Nephron progenitor cell (in vitro differentiated cells): ENCODE measurements at regions not wholly inside any gene's neighbourhood (a gene's known extent, or its start where the extent isn't known, plus 50 kb on each side); places are given as distances from the start of the nearest gene placed in this dataset.

ENCODE experiments used
- DNase-seq: peaks from one replicate; pipeline ENCODE4 v3.0.0; 2021
- H3K27ac Mint-ChIP-seq: 2 replicates; pipeline ENCODE4 v1.8.0; 2021; ENCODE audit warnings: mild to moderate bottlenecking, moderate library complexity, mixed read lengths
- H3K27me3 Mint-ChIP-seq: 2 replicates; pipeline ENCODE4 v1.8.0; 2021; ENCODE audit warnings: mild to moderate bottlenecking, low read depth, mixed read lengths; ENCODE audit not compliant: poor library complexity
- H3K36me3 Mint-ChIP-seq: 2 replicates; pipeline ENCODE4 v1.8.0; 2021; ENCODE audit warnings: low read depth, mixed read lengths
- H3K4me1 Mint-ChIP-seq: 2 replicates; pipeline ENCODE4 v1.8.0; 2021; ENCODE audit warnings: mixed read lengths
- H3K4me3 Mint-ChIP-seq: 2 replicates; pipeline ENCODE4 v1.8.0; 2021; ENCODE audit warnings: mild to moderate bottlenecking, moderate library complexity, mixed read lengths
- H3K9me3 Mint-ChIP-seq: 2 replicates; pipeline ENCODE4 v1.8.0; 2021; ENCODE audit warnings: mild to moderate bottlenecking, moderate library complexity, mixed read lengths
- CTCF ChIP-seq: fragments of 200-600 bp; sonication (generic); IDR thresholded peaks from 2 replicates; pipeline ENCODE4 v1.5.0; 2021; ENCODE audit warnings: antibody characterized with exemption

GRCh38 chr4:130043732-130044160, 947.8 kb downstream of the C4orf33 start:
- H3K27ac Mint-ChIP-seq, result no peak overlapping the region
- no peak for DNase-seq
- no peak for TF ChIP-seq CTCF
- H3K9me3 Mint-ChIP-seq, result peaks cover 2% of the 10 kb centered on the region
- H3K27me3 Mint-ChIP-seq, result peaks cover 3% of the 10 kb centered on the region
- H3K4me1 Mint-ChIP-seq, result peaks cover 5% of the 10 kb centered on the region
- H3K4me3 Mint-ChIP-seq, result no peak overlapping the region
- H3K36me3 Mint-ChIP-seq, result no peaks in the 10 kb centered on the region

DNA sequence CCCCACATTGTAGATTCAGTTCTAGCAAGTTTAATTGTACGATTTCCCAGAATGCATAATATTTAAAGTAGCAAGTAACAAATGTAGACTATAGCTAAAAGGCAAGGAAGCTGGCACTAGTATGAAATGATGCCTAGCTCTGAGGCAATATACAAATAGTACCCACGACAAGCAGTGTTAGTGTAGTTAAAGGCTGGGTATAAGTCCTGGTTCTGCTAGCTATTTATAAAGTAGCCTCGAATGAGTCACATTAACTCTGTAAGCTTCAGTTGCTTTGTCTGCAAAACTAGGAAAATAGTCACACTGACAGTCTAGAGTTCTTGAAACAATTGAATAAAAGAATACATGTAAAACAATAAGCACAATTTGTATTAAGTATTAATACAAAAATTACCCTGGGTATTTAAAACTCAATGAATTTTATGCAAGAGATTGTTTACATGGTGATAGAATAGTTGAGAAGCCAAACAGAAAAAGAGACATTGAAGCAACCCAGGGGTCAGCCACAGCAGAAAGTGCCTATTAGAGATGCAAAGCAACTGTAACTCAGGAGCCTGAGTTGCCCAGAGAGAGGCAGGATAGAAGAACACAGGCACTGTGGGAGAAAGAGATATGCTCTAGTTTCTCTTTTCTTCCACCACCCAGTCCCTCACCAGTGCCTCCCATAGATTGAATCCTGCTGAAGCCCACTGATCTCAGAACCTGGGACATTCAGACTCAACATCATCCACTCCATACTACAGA, 949.0 kb downstream of the C4orf33 start:
- TF ChIP-seq CTCF, result no peak
- no peaks in the 10 kb centered on the region for H3K27me3 Mint-ChIP-seq
- H3K27ac Mint-ChIP-seq, result no peak overlapping the region
- no peaks in the 10 kb centered on the region for H3K36me3 Mint-ChIP-seq
- no peak for DNase-seq
- H3K4me1 Mint-ChIP-seq, result peaks cover 5% of the 10 kb centered on the region
- no peak overlapping the region for H3K4me3 Mint-ChIP-seq
- peaks cover 5% of the 10 kb centered on the region for H3K9me3 Mint-ChIP-seq

- peaks cover 3% of the 10 kb centered on the region for H3K27me3 Mint-ChIP-seq
- H3K27ac Mint-ChIP-seq, result no peak overlapping the region
- DNase-seq, result no peak
- H3K36me3 Mint-ChIP-seq, result no peaks in the 10 kb centered on the region
- H3K9me3 Mint-ChIP-seq, result peaks cover 18% of the 10 kb centered on the region
- H3K4me1 Mint-ChIP-seq, result no peaks in the 10 kb centered on the region
- no peak for TF ChIP-seq CTCF
- H3K4me3 Mint-ChIP-seq, result no peak overlapping the region
Observed at GRCh38 chr4:130053723-130054122, 957.8 kb downstream of the C4orf33 start.

DNA sequence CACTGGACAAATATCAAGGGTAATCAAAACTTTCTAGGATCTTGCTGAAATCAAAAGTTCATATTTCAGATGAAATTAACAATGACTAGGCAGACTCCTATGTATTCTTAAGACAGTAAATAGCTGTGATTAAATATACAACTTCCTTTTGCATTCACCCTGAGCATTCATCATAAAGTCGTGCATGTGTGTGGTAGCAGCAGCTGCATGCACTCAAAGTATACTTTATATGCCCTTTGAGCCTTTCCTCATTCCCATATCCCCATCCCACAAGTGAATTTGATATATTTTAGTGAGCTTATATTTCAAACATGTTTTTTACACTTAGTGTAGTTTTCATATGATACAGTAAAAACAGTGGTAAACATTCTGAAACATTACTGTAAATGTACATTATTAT, 959.0 kb downstream of the C4orf33 start:
- H3K27me3 Mint-ChIP-seq, result peaks cover 3% of the 10 kb centered on the region
- H3K36me3 Mint-ChIP-seq, result no peaks in the 10 kb centered on the region
- DNase-seq, result no peak
- H3K27ac Mint-ChIP-seq, result no peak overlapping the region
- H3K4me3 Mint-ChIP-seq, result no peak overlapping the region
- no peaks in the 10 kb centered on the region for H3K4me1 Mint-ChIP-seq
- H3K9me3 Mint-ChIP-seq, result peaks cover 16% of the 10 kb centered on the region
- TF ChIP-seq CTCF, result no peak

GRCh38 chr4:130056286-130056685, 960.3 kb downstream of the C4orf33 start:
- Mint-ChIP-seq H3K36me3 (no peaks in the 10 kb centered on the region), H3K27ac (no peak overlapping the region), H3K4me1 (no peaks in the 10 kb centered on the region), H3K9me3 (peaks cover 12% of the 10 kb centered on the region), H3K27me3 (peaks cover 3% of the 10 kb centered on the region), H3K4me3 (no peak overlapping the region)
- no peak for TF ChIP-seq CTCF
- DNase-seq, result no peak

GRCh38 chr4:130064471-130064870, 968.5 kb downstream of the C4orf33 start:
- no peak for DNase-seq
- no peak for TF ChIP-seq CTCF
- Mint-ChIP-seq H3K27ac (no peak overlapping the region), H3K4me1 (no peaks in the 10 kb centered on the region), H3K9me3 (no peaks in the 10 kb centered on the region), H3K27me3 (no peaks in the 10 kb centered on the region), H3K36me3 (no peaks in the 10 kb centered on the region), H3K4me3 (no peak overlapping the region)
